DND-41 (cell line): ENCODE measurements at regions not wholly inside any gene's neighbourhood (a gene's known extent, or its start where the extent isn't known, plus 50 kb on each side); places are given as distances from the start of the nearest gene placed in this dataset.

Source experiments
- CTCF ChIP-seq: IDR thresholded peaks from 2 replicates; pipeline ENCODE4 v1.5.1; 2012; ENCODE audit warnings: borderline replicate concordance, low read length, moderate library complexity, mild to moderate bottlenecking; ENCODE audit not compliant: poor library complexity, severe bottlenecking; ENCODE audit errors: extremely low read depth
- EZH2 ChIP-seq: IDR thresholded peaks from 3 replicates; pipeline ENCODE4 v1.6.1; 2012; ENCODE audit warnings: borderline replicate concordance, low read depth, mild to moderate bottlenecking, moderate library complexity, low read length, inconsistent platforms; ENCODE audit not compliant: severe bottlenecking

- TF ChIP-seq EZH2 (no peak), CTCF (no peak)
These were observed 66.2 kb upstream of the SLC38A2 start for GRCh38 chr12:46438719-46439319.
